GM21515 (cell line): ENCODE measurements at regions not wholly inside any gene's neighbourhood (a gene's known extent, or its start where the extent isn't known, plus 50 kb on each side); places are given as distances from the start of the nearest gene placed in this dataset.

Source experiments
- ATAC-seq: cut with Tn5 transposase; IDR thresholded peaks from one replicate; pipeline ENCODE4 v1.9.1; 2021; ENCODE audit not compliant: unreplicated experiment

- ATAC-seq, result no peak
These were observed 468.3 kb upstream of the AUTS2 start for GRCh38 chr7:69129951-69130350.

GRCh38 chr7:69130396-69130795 is 467.9 kb upstream of the AUTS2 start:
- ATAC-seq, result no peak

- no peak for ATAC-seq
These were observed 464.0 kb upstream of the AUTS2 start for GRCh38 chr7:69134316-69134715.

GRCh38 chr7:69147631-69148030 is 450.6 kb upstream of the AUTS2 start:
- ATAC-seq, result no peak

GRCh38 chr7:69149804-69150782 is 448.2 kb upstream of the AUTS2 start:
- ATAC-seq, result no peak

- ATAC-seq, result no peak
These were observed 435.9 kb upstream of the AUTS2 start for GRCh38 chr7:69162326-69162725.

GRCh38 chr7:69162931-69163670 is 435.2 kb upstream of the AUTS2 start:
- ATAC-seq, result no peak

- ATAC-seq, result no peak
These were observed 431.2 kb upstream of the AUTS2 start for GRCh38 chr7:69166979-69167516.

- no peak for ATAC-seq
These were observed 428.9 kb upstream of the AUTS2 start for GRCh38 chr7:69169386-69169785.

GRCh38 chr7:69172357-69173077 is 425.8 kb upstream of the AUTS2 start:
- no peak for ATAC-seq

GRCh38 chr7:69173341-69173740 is 424.9 kb upstream of the AUTS2 start:
- ATAC-seq, result no peak

GRCh38 chr7:69173846-69174245 is 424.4 kb upstream of the AUTS2 start:
- ATAC-seq, result no peak

GRCh38 chr7:69176841-69177240 is 421.4 kb upstream of the AUTS2 start:
- no peak for ATAC-seq

GRCh38 chr7:69177461-69177861 is 420.8 kb upstream of the AUTS2 start:
- no peak for ATAC-seq

- ATAC-seq, result no peak
These were observed 420.3 kb upstream of the AUTS2 start for GRCh38 chr7:69177941-69178494.

GRCh38 chr7:69180662-69181061 is 417.6 kb upstream of the AUTS2 start:
- ATAC-seq, result no peak

GRCh38 chr7:69182596-69183467 is 415.4 kb upstream of the AUTS2 start:
- ATAC-seq, result no peak

- ATAC-seq, result no peak
These were observed 413.9 kb upstream of the AUTS2 start for GRCh38 chr7:69184339-69184738.

GRCh38 chr7:69185170-69185569 is 413.1 kb upstream of the AUTS2 start:
- ATAC-seq, result no peak

GRCh38 chr7:69186974-69187373 is 411.3 kb upstream of the AUTS2 start:
- no peak for ATAC-seq
